Spleen (tissue), 11 donors: ENCODE measurements at regions not wholly inside any gene's neighbourhood (a gene's known extent, or its start where the extent isn't known, plus 50 kb on each side); places are given as distances from the start of the nearest gene placed in this dataset.
A peak's percentile ranks its signal among the peaks of the same experiment; 100 is the strongest.

Source experiments
- DNase-seq: peaks from one replicate; pipeline ENCODE4 v3.0.0-alpha.2; 2020
- H3K27ac ChIP-seq, 8 donors: fragments of 200-600 bp; sonication (generic) in 7 of 8; 1 replicate in 4 of 8; 2 replicates in 4 of 8; pipeline versions ENCODE4 v1.5.0 to v1.8.0; 2016 to 2021; ENCODE audit warnings: inconsistent platforms in 4 of 8, mild to moderate bottlenecking in 4 of 8, moderate library complexity in 1 of 8
- H3K27me3 ChIP-seq, 7 donors: fragments of 200-600 bp; sonication (generic) in 6 of 7; replicated peaks in 1 of 7; 1 replicate in 4 of 7; 2 replicates in 3 of 7; pipeline versions ENCODE4 v1.5.0 to v1.8.0; 2016 to 2021; ENCODE audit warnings: inconsistent platforms in 3 of 7, mild to moderate bottlenecking in 1 of 7
- H3K36me3 ChIP-seq, 6 donors: fragments of 200-600 bp; sonication (generic) in 5 of 6; 1 replicate in 4 of 6; 2 replicates in 2 of 6; pipeline versions ENCODE4 v1.5.0 to v1.8.0; 2016 to 2021; ENCODE audit warnings: inconsistent platforms in 2 of 6
- H3K4me1 ChIP-seq, 6 donors: fragments of 200-600 bp; sonication (generic) in 5 of 6; 1 replicate in 3 of 6; 2 replicates in 3 of 6; pipeline versions ENCODE4 v1.5.0 to v1.8.0; 2016 to 2021; ENCODE audit warnings: inconsistent platforms in 3 of 6
- H3K4me3 ChIP-seq, 8 donors: fragments of 200-600 bp; sonication (generic) in 7 of 8; 1 replicate in 4 of 8; 2 replicates in 4 of 8; pipeline versions ENCODE4 v1.5.0 to v1.8.0; 2016 to 2021; ENCODE audit warnings: inconsistent platforms in 4 of 8, mild to moderate bottlenecking in 4 of 8, moderate library complexity in 2 of 8
- H3K9me3 ChIP-seq, 8 donors: fragments of 200-600 bp; sonication (generic) in 7 of 8; 1 replicate in 4 of 8; 2 replicates in 4 of 8; pipeline versions ENCODE4 v1.5.0 to v1.8.0; 2016 to 2021; ENCODE audit warnings: inconsistent platforms in 4 of 8
- CTCF ChIP-seq, 11 experiments: fragments of 200-600 bp in 7 of 11; fragments of 450-650 bp in 4 of 11; sonication (generic) in 4 of 11; IDR thresholded peaks in 8 of 11; conservative IDR thresholded peaks in 3 of 11; 1 replicate in 7 of 11; 2 replicates in 4 of 11; pipeline versions ENCODE4 v1.4.0 to v1.8.0; 2016 to 2021; ENCODE audit warnings: antibody characterized with exemption in 11 of 11, inconsistent platforms in 4 of 11, mild to moderate bottlenecking in 1 of 11
- POLR2A ChIP-seq, 3 donors: fragments of 450-650 bp; IDR thresholded peaks; one replicate each; pipeline ENCODE4 v1.5.1; 2017; ENCODE audit warnings: antibody characterized with exemption in 3 of 3, mild to moderate bottlenecking in 1 of 3
- POLR2AphosphoS5 ChIP-seq, 3 donors: sonication (generic); formaldehyde crosslinking; IDR thresholded peaks; one replicate each; pipeline ENCODE4 v1.5.1; 2017; ENCODE audit warnings: antibody characterized with exemption in 3 of 3
- WGBS, 5 donors: extraction: QIAGEN DNeasy Blood & Tissue Kit in 3 of 5; methylation state at CpG; one replicate each; pipeline versions ENCODE4 v1.1.5 to v1.1.7; 2013 to 2018; 5-methylcytosine and 5-hydroxymethylcytosine counted together
- intact Hi-C: fragments of 100-400 bp; cut with DNase I; formaldehyde crosslinking; loops from one replicate; pipeline ENCODE4 v1.15.0; 2023; ENCODE audit warnings: low total_unique reads
- donor health status: healthy with polysubstance abuse.
- donor health status: DM: no; HTN: no; CAD: no; lungs with moderate emphysema.
- donor health status: DM: no; HTN: no; CAD: no.
- donor health status: Bipolar disorder and iron deficiency.
- donor health status: healthy.
- donor health status: DM: no; HTN: no; CAD: no.
- donor health status: DM: yes; HTN: yes; CAD: no.

- Histone ChIP-seq H3K27ac (no peak overlapping the region), H3K4me3 (no peak overlapping the region), H3K4me1 (peaks cover 0 to 27% (median 16%) of the 10 kb centered on the region in 6 donors), H3K36me3 (no peaks in the 10 kb centered on the region), H3K9me3 (no peaks in the 10 kb centered on the region), H3K27me3 (peaks cover 0 to 2% (median 0%) of the 10 kb centered on the region in 7 donors)
- intact Hi-C loops, result loop anchor here (10.0 kb wide), 2 partner anchors 125 to 245 kb away; partner anchors contain the start of gene ZFP36L2
- TF ChIP-seq CTCF (IDR thresholded peaks at IDR 0.05 in 8 of 11, conservative IDR thresholded peaks at IDR 0.05 in 3 of 11) (no peak), POLR2AphosphoS5 (IDR thresholded peaks at IDR 0.05) (no peak), POLR2A (IDR thresholded peaks at IDR 0.05) (no peak)
- peak; percentile 50 for DNase-seq
- 83 to 92% (median 87%) methylated on average over 16 of the region's 16 CpGs for WGBS, 5 donors
Observed at GRCh38 chr2:42979870-42980763, 187.7 kb upstream of the HAAO start.

- intact Hi-C loops, result loop anchor here (10.0 kb wide), 1 partner anchor 245 kb away; the partner anchor contains the start of gene ZFP36L2
- peak; percentile 33 for DNase-seq
- 56 to 74% (median 66%) methylated on average over 5 of the region's 5 CpGs for WGBS, 5 donors
Observed at GRCh38 chr2:42979416-42979869, 187.1 kb upstream of the HAAO start.

GRCh38 chr2:42978887-42979415, 186.6 kb upstream of the HAAO start:
- TF ChIP-seq POLR2AphosphoS5 (IDR thresholded peaks at IDR 0.05), result no peak
- TF ChIP-seq POLR2A (IDR thresholded peaks at IDR 0.05), result no peak
- TF ChIP-seq CTCF (IDR thresholded peaks at IDR 0.05 in 8 of 11, conservative IDR thresholded peaks at IDR 0.05 in 3 of 11), result no peak
- intact Hi-C loops, result loop anchor here (10.0 kb wide), 1 partner anchor 246 kb away; the partner anchor contains the start of gene ZFP36L2
- no peaks in the 10 kb centered on the region for H3K36me3 ChIP-seq
- peak; percentile 31 for DNase-seq
- H3K27me3 ChIP-seq, result peaks cover 0 to 6% (median 0%) of the 10 kb centered on the region in 7 donors
- H3K4me3 ChIP-seq, result no peak overlapping the region
- WGBS, 5 donors, result 85 to 93% (median 88%) methylated on average over 7 of the region's 7 CpGs
- peaks cover 4 to 38% (median 25%) of the 10 kb centered on the region in 6 donors for H3K4me1 ChIP-seq
- H3K9me3 ChIP-seq, result no peaks in the 10 kb centered on the region
- no peak overlapping the region for H3K27ac ChIP-seq

More at GRCh38 chr2:42979416-42979869, 187.1 kb upstream of the HAAO start:
- peaks cover 4 to 34% (median 22%) of the 10 kb centered on the region in 6 donors for H3K4me1 ChIP-seq
- H3K27me3 ChIP-seq, result peaks cover 0 to 6% (median 0%) of the 10 kb centered on the region in 7 donors
- no peak overlapping the region for H3K27ac ChIP-seq
- no peak for TF ChIP-seq POLR2AphosphoS5 (IDR thresholded peaks at IDR 0.05)
- TF ChIP-seq POLR2A (IDR thresholded peaks at IDR 0.05), result no peak
- TF ChIP-seq CTCF (IDR thresholded peaks at IDR 0.05 in 8 of 11, conservative IDR thresholded peaks at IDR 0.05 in 3 of 11), result no peak
- no peaks in the 10 kb centered on the region for H3K9me3 ChIP-seq
- H3K4me3 ChIP-seq, result no peak overlapping the region
- H3K36me3 ChIP-seq, result no peaks in the 10 kb centered on the region
